Liver (tissue), 3 donors: ENCODE measurements at regions not wholly inside any gene's neighbourhood (a gene's known extent, or its start where the extent isn't known, plus 50 kb on each side); places are given as distances from the start of the nearest gene placed in this dataset.

Source experiments
- ATF3 ChIP-seq: IDR thresholded peaks from 2 replicates; pipeline ENCODE4 v1.6.1; 2016; ENCODE audit warnings: antibody characterized with exemption
- CTCF ChIP-seq: fragments of 150-350 bp; IDR thresholded peaks from 2 replicates; pipeline ENCODE4 v1.5.1; 2017; ENCODE audit warnings: improper control_type of control experiment, low read depth, low read length; ENCODE audit not compliant: missing input control
- EGR1 ChIP-seq, 2 donors: IDR thresholded peaks; 2 replicates each; pipeline ENCODE4 v1.6.1; 2016 to 2018; ENCODE audit warnings: antibody characterized with exemption in 2 of 2, low read depth in 2 of 2
- GABPA ChIP-seq, 2 donors: IDR thresholded peaks in 1 of 2; conservative IDR thresholded peaks in 1 of 2; 2 replicates each; pipeline ENCODE4 v1.6.1; 2016; ENCODE audit warnings: antibody characterized with exemption in 2 of 2, mild to moderate bottlenecking in 1 of 2, moderate library complexity in 1 of 2
- HNF4A ChIP-seq, 2 donors: conservative IDR thresholded peaks; 2 replicates each; pipeline ENCODE4 v1.6.1; 2016; ENCODE audit warnings: antibody characterized with exemption in 2 of 2, mild to moderate bottlenecking in 2 of 2
- JUND ChIP-seq, 2 donors: IDR thresholded peaks; 2 replicates each; pipeline ENCODE4 v1.6.1; 2016; ENCODE audit warnings: antibody characterized with exemption in 2 of 2
- REST ChIP-seq: IDR thresholded peaks from 2 replicates; pipeline ENCODE4 v1.6.1; 2016; ENCODE audit warnings: antibody characterized with exemption, mild to moderate bottlenecking
- SP1 ChIP-seq: IDR thresholded peaks from 2 replicates; pipeline ENCODE4 v1.6.1; 2018; ENCODE audit warnings: antibody characterized with exemption, mild to moderate bottlenecking
- TAF1 ChIP-seq: conservative IDR thresholded peaks from 2 replicates; pipeline ENCODE4 v1.6.1; 2016; ENCODE audit warnings: antibody characterized with exemption, mild to moderate bottlenecking
- donor health status: healthy.
- donor health status: healthy.

GRCh38 chr10:84605802-84606201 lies 277.4 kb downstream of the CCSER2 start:
- TF ChIP-seq CTCF (no peak), ATF3 (no peak), HNF4A (conservative IDR thresholded peaks at IDR 0.05) (no peak), REST (no peak), EGR1 (IDR thresholded peaks at IDR 0.05; ENCODE audit: low read depth in 2 of 2) (no peak), JUND (IDR thresholded peaks at IDR 0.05) (no peak), SP1 (no peak), GABPA (IDR thresholded peaks at IDR 0.05 in 1 of 2, conservative IDR thresholded peaks at IDR 0.05 in 1 of 2) (no peak), TAF1 (no peak)
